OCI-M2 (cell line): ENCODE measurements at regions not wholly inside any gene's neighbourhood (a gene's known extent, or its start where the extent isn't known, plus 50 kb on each side); places are given as distances from the start of the nearest gene placed in this dataset.

Source experiments
- DNase-seq: peaks from one replicate; lab custom pipeline; 2025; ENCODE audit not compliant: unreplicated experiment; lab: John Stamatoyannopoulos, UW

DNA sequence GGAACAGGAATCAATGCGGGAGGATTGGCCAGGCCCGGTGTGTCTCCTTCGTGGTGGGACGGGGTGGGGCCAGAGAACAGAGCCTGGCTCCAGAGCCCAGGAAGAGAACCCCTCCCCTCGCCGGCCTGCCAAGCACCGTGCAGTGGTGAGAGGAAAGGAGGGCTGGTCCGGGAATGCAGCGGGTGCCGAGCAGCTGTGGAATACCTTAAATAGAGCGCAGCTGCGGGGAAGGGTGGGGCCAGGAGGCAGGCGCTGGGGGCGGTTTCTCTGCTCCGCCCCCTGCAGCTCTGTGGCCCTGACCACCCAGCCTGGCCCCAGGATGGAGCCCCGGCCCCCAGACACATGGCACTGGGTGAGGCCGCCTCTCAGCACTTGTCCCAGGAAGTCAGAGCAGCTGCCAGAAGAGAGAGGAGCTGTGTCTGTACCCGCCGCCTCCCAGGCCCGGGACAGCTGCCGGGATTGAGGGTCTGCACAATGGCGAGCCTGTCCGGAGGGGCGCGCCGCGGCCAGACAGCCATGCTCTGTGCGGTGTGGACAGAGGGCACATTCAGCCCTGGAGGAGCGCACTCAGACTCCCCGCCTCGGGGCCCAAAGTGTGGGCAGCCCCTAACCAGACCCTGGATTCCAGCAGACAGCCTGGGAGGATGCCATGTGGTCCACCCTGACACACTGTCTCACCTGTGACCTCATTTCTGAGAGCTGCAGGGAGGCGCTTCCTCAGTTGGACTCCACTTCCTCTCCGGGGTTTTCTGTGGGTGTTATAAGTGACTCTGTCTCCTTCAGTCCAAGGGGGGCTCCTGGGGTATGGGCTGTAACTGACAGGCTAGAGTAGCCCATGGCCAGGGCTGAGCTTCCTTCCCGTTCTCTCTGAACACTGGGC, 268.8 kb downstream of the SEC14L1 start:
- no peak for DNase-seq

GRCh38 chr17:77410470-77410869, 269.7 kb downstream of the SEC14L1 start:
- no peak for DNase-seq

DNA sequence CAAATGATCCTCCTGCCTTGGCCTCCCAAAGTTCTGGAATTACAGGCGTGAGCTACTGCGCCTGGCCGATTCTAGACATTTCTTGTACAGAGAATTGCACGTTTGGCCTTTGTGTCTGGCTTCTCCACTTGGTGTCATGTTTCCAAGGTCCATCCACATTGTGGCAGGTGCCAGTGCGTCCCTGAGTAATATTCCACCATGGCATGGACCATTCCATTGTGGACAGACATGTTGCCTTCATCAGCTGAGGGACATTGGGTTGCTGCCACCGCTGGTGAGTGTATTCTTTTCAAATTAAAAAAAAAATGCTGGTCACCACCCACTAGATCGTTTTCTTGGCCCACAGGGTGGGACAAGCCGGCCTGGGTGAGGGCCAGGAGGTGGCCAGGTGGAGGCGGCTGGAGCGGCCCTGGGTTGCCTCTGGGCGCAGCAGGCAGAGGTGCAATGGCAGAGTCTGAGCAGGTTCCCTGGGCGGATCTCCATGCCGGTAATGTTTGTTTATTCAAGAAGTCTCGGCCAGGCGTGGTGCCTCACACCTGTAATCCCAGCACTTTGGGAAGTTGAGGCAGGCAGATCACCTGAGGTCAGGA, 274.1 kb downstream of the SEC14L1 start:
- DNase-seq = no peak

DNA sequence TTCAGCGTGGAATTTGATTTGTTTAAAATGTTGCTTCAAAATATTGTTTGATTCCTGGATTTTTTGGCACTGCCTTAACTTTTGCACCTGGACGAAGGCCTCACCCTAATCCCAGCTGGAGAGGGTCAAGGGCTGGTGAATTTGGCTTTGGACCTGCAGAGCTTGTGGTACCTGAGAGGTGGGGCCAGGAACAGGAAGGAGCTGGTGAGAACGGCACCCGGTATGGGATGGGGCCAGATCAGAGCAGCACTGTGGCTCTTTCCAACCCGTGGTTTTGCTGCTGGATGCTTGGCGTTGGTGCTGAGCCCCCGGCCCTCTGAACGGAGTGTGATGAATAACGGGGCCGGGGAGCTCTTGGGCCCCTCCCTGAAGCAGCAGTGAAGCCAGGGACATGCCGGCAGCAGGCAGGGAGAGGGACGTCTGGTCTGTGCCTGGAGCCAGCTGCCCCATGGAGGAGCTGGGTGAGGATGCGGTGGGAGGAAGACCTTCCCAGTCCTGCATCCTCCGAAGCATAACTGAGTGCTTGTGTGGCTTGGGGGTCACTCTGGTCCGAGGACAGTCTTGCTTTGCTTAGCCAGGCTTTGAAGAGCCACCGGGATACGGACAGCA, 275.4 kb downstream of the SEC14L1 start:
- no peak for DNase-seq

- DNase-seq = no peak
Observed at GRCh38 chr17:77417575-77417974, 276.8 kb downstream of the SEC14L1 start.

- DNase-seq = no peak
Observed at GRCh38 chr17:77418609-77419008, 277.8 kb downstream of the SEC14L1 start.

GRCh38 chr17:77419095-77419494, 278.3 kb downstream of the SEC14L1 start:
- DNase-seq = no peak

DNA sequence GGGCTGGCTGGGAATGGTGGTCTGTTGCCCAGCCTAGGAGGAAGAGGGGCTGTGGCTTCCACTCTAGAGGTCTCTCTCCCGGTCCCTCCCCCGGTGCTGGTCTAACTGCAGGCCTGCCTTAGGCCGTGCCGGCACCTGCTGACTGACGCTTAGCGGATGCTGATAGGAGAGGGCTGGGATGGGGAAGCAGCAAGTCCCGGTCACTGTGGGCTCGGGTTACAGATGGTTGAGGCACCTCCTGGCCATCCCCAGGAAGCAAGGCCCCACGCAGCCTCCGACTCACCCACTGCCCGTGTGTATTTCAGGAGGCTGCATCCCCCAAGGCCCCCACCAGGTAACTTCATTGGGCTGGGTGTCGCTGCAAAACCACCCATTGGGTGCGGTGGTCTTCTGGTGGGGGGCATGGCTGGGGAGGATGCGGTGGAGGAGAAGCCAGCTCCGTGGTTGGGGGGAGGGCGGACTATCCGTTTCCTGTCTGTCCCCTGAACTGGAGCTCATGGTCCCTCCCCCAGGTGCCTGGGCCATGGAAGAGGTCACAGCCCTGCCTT, 278.9 kb downstream of the SEC14L1 start:
- no peak for DNase-seq

GRCh38 chr17:77420095-77420803, 279.5 kb downstream of the SEC14L1 start:
- no peak for DNase-seq

- DNase-seq = no peak
Observed at GRCh38 chr17:77420804-77421629, 280.2 kb downstream of the SEC14L1 start.

GRCh38 chr17:77421630-77421972, 280.8 kb downstream of the SEC14L1 start:
- DNase-seq = no peak

DNA sequence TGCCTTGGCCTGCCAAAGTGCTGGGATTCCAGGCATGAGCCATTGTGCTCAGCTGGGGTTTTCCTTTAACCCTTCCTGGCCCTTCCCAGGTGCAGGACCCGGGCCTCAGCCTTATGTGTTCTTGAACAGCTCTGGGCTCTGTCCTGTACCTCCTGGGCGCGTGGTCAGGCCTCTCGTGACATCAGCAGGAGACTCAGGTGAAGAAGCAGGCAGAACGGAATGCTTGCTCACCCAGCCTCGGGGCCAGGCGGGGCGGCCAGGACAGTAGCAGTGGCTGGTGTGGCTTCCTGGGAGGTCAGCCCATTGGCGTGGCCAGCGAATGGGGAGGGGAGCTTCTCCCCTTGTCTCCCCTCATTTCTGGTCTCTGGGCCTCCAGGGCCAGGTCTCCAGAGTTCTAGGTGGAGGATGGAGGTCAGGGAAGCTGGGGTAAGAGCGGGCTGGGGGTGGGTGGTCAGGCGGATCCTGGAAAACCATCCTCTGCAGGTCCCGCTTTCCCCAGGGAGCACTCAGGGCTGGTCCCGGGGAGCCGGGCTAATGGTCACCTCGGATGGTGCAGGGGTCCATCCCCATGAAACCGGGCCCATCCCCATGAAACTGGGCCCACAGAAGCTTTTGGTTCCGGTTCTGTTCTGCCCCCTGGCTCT, 281.5 kb downstream of the SEC14L1 start:
- DNase-seq = no peak

GRCh38 chr17:77422748-77423113, 282.0 kb downstream of the SEC14L1 start:
- no peak for DNase-seq

DNA sequence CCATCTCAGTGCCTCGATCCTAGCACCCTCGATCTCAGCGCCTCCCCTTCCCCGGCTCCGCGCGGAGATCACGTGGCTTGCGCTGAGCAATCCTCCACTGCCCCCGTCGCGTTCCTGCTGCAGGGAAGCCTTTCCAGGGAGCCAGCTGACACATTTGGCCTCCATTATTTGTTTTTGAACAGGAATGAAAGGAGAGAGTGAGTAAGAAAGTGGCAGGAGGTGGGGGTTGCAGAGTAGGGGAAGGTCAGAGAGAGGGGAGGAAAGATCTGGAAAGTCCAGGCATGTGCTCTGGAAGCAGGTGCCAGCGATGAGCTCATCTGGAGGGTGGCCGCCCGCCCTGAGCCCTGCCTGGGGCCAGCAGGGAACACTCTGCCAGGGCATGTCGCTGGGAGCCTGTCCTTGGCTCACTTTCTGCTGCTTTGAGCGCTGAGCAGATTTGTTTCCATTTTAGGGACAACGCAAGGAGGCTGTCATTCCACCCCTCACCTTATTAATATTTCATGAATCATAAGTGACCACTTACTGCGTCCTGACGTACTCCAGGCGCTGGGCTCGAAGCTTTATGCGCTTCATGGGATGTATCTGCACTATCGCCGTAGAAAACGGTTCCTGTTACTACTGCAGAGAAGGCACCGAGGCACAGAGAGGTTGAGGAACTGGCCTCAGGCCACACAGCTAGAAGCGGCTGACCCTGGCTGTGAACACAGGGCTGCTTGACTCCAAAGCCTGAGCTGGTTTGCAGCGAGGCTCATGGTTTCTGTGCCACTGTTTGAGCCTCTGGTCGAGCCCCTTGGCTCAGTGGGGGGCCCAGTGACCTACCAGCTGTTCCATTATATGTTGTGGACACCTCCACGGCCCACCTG, 283.1 kb downstream of the SEC14L1 start:
- DNase-seq = no peak

- DNase-seq = no peak
Observed at GRCh38 chr17:77424585-77425344, 284.0 kb downstream of the SEC14L1 start.

DNA sequence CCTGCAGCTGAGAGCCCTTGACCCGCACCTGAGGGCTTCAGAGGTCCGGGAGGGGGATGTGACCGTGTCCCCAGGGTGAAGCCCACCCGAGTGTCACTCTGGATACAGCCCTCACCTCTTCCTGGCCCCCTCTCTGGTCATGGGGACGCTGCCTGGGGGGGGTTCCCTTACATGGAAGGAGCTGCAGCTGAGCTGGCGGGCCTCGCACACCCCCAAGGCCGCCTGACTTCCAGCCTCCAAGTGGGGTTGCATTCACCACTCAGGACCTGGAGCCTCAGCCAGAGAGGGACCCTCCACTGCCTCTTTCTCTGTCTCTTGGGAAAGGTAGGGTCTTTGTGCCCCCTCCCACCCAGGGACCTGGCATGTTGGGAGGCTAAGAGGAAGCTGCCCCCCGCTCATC, 284.6 kb downstream of the SEC14L1 start:
- DNase-seq = no peak

- DNase-seq = no peak
Observed at GRCh38 chr17:77425791-77426641, 285.2 kb downstream of the SEC14L1 start.
